Fibroblast of villous mesenchyme (primary cell): ENCODE measurements at regions not wholly inside any gene's neighbourhood (a gene's known extent, or its start where the extent isn't known, plus 50 kb on each side); places are given as distances from the start of the nearest gene placed in this dataset.

ENCODE experiments used
- DNase-seq: peaks from one replicate; pipeline ENCODE4 v3.0.0-alpha.2; 2010; ENCODE audit warnings: low read depth
- H3K4me3 ChIP-seq: 2 replicates; pipeline ENCODE4 v1.5.1; 2011; ENCODE audit warnings: low read depth, mild to moderate bottlenecking, low read length
- TF ChIP-seq, protein P1 (sequence below): IDR thresholded peaks from 2 replicates; pipeline ENCODE4 v1.5.1; 2012; ENCODE audit warnings: low read depth, mild to moderate bottlenecking, low read length; ENCODE audit not compliant: insufficient read depth

DNA sequence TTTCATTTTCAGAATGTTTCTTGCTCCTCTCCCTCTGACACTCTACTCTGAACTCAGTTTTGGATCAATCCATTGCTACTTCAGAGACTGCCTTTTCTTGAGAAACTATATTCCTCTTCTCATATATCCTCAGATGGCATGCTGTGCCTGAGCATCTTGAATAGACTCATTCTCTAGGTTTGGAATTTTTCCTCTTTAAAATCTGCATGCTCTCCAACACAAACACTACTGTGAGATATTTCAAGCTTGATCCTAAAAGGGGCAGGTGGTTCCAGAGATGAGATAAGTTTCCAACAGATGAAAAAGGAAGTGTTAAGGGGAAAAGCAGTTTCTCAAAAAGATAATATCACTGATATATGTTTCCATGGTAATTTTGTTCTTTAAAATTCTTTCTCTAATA, 742.2 kb upstream of the EPHA6 start:
- no peak for DNase-seq
- no peak overlapping the region for H3K4me3 ChIP-seq
- TF ChIP-seq, protein P1, sequence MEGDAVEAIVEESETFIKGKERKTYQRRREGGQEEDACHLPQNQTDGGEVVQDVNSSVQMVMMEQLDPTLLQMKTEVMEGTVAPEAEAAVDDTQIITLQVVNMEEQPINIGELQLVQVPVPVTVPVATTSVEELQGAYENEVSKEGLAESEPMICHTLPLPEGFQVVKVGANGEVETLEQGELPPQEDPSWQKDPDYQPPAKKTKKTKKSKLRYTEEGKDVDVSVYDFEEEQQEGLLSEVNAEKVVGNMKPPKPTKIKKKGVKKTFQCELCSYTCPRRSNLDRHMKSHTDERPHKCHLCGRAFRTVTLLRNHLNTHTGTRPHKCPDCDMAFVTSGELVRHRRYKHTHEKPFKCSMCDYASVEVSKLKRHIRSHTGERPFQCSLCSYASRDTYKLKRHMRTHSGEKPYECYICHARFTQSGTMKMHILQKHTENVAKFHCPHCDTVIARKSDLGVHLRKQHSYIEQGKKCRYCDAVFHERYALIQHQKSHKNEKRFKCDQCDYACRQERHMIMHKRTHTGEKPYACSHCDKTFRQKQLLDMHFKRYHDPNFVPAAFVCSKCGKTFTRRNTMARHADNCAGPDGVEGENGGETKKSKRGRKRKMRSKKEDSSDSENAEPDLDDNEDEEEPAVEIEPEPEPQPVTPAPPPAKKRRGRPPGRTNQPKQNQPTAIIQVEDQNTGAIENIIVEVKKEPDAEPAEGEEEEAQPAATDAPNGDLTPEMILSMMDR: no peak

DNA sequence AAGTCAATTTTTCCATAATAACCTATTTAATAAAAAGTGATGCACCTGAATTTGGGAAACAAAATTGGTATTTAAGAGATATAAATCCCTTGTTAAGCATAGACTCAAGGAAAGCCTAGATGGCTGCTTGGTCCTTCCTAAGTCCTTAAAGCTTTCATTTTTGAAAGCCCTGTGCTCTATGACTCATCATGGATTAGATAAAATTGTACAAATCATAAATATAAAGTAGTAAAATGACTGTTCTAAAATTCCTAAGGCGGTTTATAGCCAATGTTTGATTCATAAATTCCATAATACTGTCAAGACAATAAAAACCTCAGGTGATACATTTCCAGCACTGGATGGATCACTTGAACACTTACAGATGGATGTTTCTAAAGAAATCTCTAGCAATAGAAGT, 730.8 kb upstream of the EPHA6 start:
- TF ChIP-seq, protein P1: no peak
- peak; percentile 3 for DNase-seq
- no peak overlapping the region for H3K4me3 ChIP-seq

DNA sequence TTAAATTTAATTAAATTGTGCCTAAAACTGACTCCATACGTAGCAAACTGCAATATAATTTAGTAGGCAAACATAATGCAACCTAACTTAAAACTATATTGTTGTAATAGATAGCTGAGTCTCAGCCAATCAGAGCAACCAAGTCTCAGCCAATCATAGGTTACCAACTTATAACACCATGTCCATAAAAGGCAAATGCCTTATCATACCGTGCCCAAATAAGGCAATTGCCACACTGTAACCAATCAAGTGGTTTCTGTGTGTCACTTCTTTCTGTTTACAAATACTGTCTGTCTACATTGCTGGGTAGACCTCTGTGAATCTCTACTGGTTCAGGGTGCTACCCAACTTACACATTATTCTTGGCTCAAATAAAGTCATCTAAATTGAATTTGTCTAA, 728.4 kb upstream of the EPHA6 start:
- DNase-seq: no peak
- no peak overlapping the region for H3K4me3 ChIP-seq
- TF ChIP-seq, protein P1: no peak

DNA sequence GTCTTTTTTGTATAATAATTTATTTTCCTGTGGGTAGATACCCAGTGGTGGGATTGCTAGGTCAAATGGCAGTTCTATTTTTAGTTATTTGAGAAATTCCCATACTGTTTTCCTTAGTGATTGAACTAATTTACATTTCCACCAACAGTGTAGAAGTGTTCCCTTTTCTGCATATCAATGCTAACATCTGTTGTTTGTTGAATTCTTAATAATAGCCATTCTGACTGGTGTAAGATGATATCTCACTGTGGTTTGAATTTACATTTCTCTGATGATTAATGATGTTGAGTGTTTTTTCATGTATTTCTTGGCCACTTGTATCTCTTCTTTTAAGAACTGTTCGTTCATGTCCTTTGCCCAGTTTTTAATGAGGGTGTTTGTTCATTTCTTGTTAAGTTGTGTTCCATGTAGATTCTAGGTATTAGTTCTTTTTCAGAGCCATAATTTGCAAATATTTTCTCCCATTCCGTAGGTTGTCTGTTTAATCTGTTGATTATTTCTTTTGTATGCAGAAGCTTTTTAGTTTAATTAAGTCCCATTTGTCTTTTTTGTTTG, 713.3 kb upstream of the EPHA6 start:
- no peak overlapping the region for H3K4me3 ChIP-seq
- TF ChIP-seq, protein P1: no peak
- peak; percentile 36 for DNase-seq

DNA sequence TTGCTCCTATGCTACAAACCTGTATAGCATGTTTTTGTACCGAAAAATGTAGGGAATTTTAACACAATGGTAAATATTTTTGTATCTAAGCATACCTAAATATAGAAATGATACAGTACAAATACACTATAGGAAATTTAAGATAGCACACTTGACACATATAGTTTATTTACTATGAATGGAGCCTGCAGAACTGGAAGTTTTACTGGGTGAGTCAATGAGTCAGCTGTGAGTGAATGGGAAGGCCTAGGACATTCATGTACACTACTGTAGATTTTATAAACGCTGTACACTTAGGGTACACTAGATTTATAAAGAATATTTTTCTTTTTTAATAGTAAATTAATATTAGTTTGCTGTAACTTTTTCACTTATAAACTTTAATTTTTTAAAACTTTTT, 707.7 kb upstream of the EPHA6 start:
- DNase-seq: no peak
- TF ChIP-seq, protein P1: no peak
- H3K4me3 ChIP-seq: no peak overlapping the region
